Kasumi-1 (cell line): ENCODE measurements at regions not wholly inside any gene's neighbourhood (a gene's known extent, or its start where the extent isn't known, plus 50 kb on each side); places are given as distances from the start of the nearest gene placed in this dataset.

ENCODE experiments used
- DNase-seq, 2 experiments: peaks; one replicate each; lab custom pipeline; 2025; lab: John Stamatoyannopoulos, UW

- DNase-seq, result no peak
Measured at GRCh38 chr11:19336331-19336730, 95.6 kb upstream of the E2F8 start.

DNA sequence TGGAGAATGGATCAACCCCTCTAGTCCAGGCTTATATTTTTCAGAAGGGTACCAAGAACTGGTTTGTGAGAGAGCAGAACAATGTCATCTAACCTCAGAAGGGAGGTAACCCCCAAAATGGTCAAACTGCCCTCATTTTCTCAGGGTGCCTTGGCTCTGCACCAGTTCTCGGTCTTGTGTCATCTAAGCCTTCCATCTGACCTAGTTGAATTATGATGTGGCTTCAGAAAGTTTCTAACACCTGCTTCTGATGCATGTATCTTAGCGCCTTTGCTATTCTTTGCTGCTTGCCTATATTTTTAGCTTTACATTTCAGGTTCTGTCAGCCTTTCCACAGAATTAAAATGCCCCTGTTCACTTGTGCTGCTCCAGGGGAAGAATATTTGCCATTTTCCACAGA lies 91.7 kb upstream of the E2F8 start:
- DNase-seq, result no peak

GRCh38 chr11:19330416-19330815 lies 89.7 kb upstream of the E2F8 start:
- DNase-seq, result no peak

GRCh38 chr11:19329970-19330369 lies 89.2 kb upstream of the E2F8 start:
- no peak for DNase-seq

- no peak for DNase-seq
Measured at GRCh38 chr11:19328586-19329311, 88.0 kb upstream of the E2F8 start.

- DNase-seq, result no peak
Measured at GRCh38 chr11:19327280-19327679, 86.5 kb upstream of the E2F8 start.

DNA sequence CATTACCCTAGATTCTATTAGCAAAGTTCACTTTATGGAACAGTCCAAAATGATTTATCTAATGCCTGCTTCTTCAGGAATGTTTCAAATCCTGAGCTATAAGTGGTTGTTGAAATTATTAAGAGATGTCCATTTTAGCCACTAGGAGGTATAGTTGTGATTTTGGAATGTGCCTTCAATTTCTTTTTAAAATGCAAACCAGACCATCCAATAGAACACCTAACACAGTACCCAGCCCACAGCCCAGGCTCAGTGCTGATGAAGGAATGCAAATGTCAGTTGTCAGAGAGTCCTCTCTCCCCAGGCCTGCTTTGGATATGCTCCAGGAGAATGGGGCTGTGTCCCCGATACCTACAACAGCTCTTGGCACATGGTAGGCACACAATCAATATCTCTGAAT lies 85.8 kb upstream of the E2F8 start:
- DNase-seq, result no peak

GRCh38 chr11:19323502-19323901 lies 82.8 kb upstream of the E2F8 start:
- no peak for DNase-seq

DNA sequence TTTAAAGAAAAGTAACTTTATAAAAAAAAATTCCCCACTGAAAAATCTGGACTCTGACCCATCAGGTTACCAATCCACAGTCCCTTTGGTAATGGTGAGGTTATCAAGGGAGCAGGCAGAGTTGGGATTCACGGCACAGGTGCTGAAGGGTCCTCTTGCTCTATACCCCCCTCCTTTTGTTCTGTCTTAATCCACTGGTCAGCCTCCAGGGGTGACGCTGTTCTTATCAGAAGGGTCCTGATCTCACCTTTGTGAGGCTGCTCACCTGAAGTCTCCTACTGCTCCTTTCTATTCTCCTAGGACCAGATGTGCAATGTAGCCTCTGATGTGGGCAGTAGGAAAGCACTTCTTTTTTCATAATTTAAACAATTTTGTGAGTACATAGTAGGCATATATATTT lies 80.6 kb upstream of the E2F8 start:
- no peak for DNase-seq

DNA sequence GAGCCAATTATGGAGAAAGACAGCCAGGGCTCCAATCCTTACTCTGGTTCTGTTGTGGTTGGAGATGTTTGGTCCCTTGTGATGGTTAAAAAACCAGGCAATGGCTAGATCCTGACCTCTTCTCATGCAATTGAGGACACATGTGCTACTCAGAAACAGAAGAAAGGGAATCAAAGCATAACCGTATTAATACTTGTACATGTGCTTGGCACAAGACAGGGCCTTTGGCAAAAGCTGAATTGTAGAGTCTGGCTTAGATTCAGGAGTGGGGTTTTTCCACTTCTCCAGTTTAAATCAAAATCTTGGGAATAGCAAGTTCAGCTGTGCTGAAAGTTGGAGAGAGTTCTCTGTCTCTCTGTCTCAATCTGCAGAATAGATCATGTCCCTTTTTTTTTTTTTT lies 80.1 kb upstream of the E2F8 start:
- no peak for DNase-seq

DNA sequence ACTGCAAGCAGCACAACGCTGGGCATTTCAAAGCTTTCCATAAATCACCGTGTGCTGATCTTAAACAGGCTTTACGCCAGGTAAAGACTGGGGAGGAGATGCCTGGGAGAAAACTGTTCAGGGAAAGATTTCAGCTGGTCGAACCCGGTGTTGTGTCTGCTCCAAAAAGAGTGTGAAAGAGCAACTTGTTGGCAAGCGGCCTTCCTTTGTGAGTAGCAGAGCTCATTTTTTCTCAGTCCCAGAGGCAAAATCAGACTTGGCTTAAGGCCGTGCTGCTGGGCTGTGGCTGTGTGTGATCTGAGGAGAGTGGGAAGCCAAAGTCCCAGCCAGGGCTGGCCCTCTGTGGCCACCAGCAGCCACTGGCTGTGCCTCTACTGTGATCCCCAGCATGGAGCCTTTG lies 75.7 kb upstream of the E2F8 start:
- DNase-seq, result no peak

DNA sequence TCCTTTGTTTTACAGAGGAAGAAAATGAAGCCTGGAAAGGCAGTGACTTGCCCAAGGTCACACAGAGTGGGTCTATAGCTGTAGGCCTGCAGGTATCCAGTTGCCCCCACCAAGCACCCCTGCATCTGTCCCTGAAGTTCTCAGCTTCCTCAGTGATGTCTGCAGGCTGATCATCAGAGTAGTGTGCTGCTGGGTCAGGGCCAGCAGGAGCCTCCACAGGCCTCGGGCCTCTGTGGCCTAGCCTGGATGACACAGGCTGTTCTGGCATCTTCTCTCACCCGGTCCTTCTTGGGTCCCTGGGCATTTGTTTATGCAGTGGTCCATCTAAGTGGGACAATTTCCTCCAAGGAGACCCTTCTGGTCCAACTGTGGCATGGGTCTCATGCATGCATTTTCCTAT lies 74.8 kb upstream of the E2F8 start:
- no peak for DNase-seq

GRCh38 chr11:19313140-19313539 lies 72.4 kb upstream of the E2F8 start:
- no peak for DNase-seq

GRCh38 chr11:19311308-19312030 lies 70.7 kb upstream of the E2F8 start:
- peak; percentile 35 to 40 for DNase-seq

GRCh38 chr11:19307498-19307897 lies 66.8 kb upstream of the E2F8 start:
- DNase-seq, result no peak

DNA sequence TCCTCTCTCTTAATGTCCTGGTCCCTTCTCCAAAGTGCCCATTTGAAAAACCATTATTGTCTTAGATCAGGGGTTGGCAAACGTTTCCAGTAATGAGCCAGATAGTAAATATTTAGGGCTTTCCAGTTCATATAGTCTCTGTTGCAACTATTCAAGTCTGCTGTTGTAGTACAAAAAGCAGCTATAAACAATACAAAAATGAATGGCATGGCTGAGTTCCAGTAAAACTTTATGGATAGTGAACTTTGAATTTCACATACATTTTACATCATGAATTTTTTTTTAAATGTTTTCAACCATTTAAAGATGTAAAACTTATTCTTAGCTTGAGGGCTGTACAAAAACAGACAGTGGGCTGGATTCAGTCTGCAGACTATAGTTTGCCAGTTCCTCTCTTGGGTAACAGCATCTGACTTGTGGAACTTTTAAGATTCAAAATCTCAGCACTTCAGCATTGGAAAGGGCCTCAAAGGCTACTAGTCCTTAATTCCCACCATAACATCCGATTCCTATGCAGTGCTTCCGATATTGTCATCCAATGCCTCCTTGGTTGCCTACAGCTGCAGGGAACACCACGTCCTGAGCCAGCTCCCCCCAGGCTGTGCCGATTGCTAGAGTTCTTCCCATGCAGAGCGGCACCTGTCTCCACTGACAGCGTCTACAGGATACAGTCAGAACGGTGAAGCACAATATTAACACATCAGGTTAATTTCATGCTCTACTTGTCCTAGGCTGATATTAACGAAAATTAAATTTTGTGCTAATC lies 65.6 kb upstream of the E2F8 start:
- DNase-seq, result no peak

DNA sequence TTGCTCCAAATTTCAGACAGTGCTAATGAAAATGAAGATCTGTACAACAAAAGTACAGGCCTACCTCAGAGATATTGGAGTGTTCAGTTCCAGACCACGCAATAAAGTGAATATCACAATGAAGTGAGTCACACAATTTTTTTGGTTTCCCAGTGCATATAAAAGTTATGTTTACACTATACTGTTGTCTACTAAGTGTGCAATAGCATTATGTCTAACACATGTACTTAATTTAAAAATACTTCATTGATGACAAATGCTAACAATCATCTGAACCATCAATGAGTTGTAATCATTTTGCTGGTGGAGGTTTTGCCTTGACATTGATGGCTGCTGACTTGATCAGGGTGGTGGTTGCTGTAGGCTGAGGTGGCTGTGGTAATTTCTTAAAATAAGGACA lies 60.6 kb upstream of the E2F8 start:
- DNase-seq, result no peak

- DNase-seq, result no peak
Measured at GRCh38 chr11:19294444-19294843, 53.7 kb upstream of the E2F8 start.

DNA sequence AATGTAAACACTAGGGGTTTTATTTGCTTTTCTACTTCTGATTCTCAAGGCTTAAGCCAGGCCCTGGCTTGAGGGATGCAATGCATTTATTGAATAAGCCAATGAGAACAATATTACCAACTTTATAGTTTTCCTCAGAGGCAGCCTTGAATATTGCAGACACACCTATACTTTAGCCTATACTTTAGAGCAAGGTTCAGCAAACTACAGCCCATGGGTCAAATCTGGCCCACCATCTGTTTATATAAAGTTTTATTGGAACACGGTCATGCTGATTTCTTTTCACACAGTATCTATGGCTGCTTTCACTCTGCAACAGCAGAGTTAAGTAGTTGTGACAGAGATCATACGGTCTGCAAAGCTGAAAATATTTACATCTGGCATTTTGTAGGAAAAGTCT lies 50.3 kb upstream of the E2F8 start:
- DNase-seq, result no peak
